ENCODE measurements at regions not wholly inside any gene's neighbourhood (a gene's known extent, or its start where the extent isn't known, plus 50 kb on each side); places are given as distances from the start of the nearest gene placed in this dataset.

- H3K27ac ChIP-seq = no peak overlapping the region
- H3K4me1 ChIP-seq = no peaks in the 10 kb centered on the region
- TF ChIP-seq POLR2A (IDR thresholded peaks at IDR 0.05) = no peak
- no peak for TF ChIP-seq POLR2AphosphoS5 (IDR thresholded peaks at IDR 0.05)
- TF ChIP-seq CTCF (IDR thresholded peaks at IDR 0.05) = no peak
- H3K36me3 ChIP-seq = no peaks in the 10 kb centered on the region
- H3K9me3 ChIP-seq = no peaks in the 10 kb centered on the region
- H3K4me3 ChIP-seq = no peak overlapping the region
- no peak for DNase-seq (ENCODE audit: low spot score in 2 of 2)
- no peaks in the 10 kb centered on the region for H3K27me3 ChIP-seq
- intact Hi-C loops (cut with DNase I; ENCODE audit: low total_unique reads) = no loop called here
These were observed 1368.2 kb downstream of the STIM2 start for GRCh38 chr4:28228561-28229491.

GRCh38 chr4:28232376-28232775, 1371.7 kb downstream of the STIM2 start:
- H3K27me3 ChIP-seq = no peaks in the 10 kb centered on the region
- H3K4me1 ChIP-seq = no peaks in the 10 kb centered on the region
- H3K4me3 ChIP-seq = no peak overlapping the region
- TF ChIP-seq POLR2AphosphoS5 (IDR thresholded peaks at IDR 0.05) (no peak), POLR2A (IDR thresholded peaks at IDR 0.05) (no peak), CTCF (IDR thresholded peaks at IDR 0.05) (no peak)
- H3K36me3 ChIP-seq = no peaks in the 10 kb centered on the region
- H3K9me3 ChIP-seq = no peaks in the 10 kb centered on the region
- intact Hi-C loops (cut with DNase I; ENCODE audit: low total_unique reads) = no loop called here
- H3K27ac ChIP-seq = no peak overlapping the region
- no peak for DNase-seq (ENCODE audit: low spot score in 2 of 2)

GRCh38 chr4:28232951-28233350, 1372.3 kb downstream of the STIM2 start:
- intact Hi-C loops (cut with DNase I; ENCODE audit: low total_unique reads) = no loop called here
- TF ChIP-seq POLR2AphosphoS5 (IDR thresholded peaks at IDR 0.05) = no peak
- TF ChIP-seq POLR2A (IDR thresholded peaks at IDR 0.05) = no peak
- TF ChIP-seq CTCF (IDR thresholded peaks at IDR 0.05) = no peak
- Histone ChIP-seq H3K36me3 (no peaks in the 10 kb centered on the region), H3K4me1 (no peaks in the 10 kb centered on the region), H3K4me3 (no peak overlapping the region), H3K27me3 (no peaks in the 10 kb centered on the region), H3K9me3 (no peaks in the 10 kb centered on the region), H3K27ac (no peak overlapping the region)
- DNase-seq (ENCODE audit: low spot score in 2 of 2) = no peak

GRCh38 chr4:28233724-28234123, 1373.1 kb downstream of the STIM2 start:
- Histone ChIP-seq H3K27me3 (no peaks in the 10 kb centered on the region), H3K36me3 (no peaks in the 10 kb centered on the region), H3K4me1 (no peaks in the 10 kb centered on the region), H3K9me3 (no peaks in the 10 kb centered on the region), H3K27ac (no peak overlapping the region), H3K4me3 (no peak overlapping the region)
- TF ChIP-seq POLR2AphosphoS5 (IDR thresholded peaks at IDR 0.05) (no peak), CTCF (IDR thresholded peaks at IDR 0.05) (no peak), POLR2A (IDR thresholded peaks at IDR 0.05) (no peak)
- intact Hi-C loops (cut with DNase I; ENCODE audit: low total_unique reads) = no loop called here
- DNase-seq (ENCODE audit: low spot score in 2 of 2) = no peak

- intact Hi-C loops (cut with DNase I; ENCODE audit: low total_unique reads) = no loop called here
- H3K4me1 ChIP-seq = no peaks in the 10 kb centered on the region
- TF ChIP-seq CTCF (IDR thresholded peaks at IDR 0.05) (no peak), POLR2AphosphoS5 (IDR thresholded peaks at IDR 0.05) (no peak), POLR2A (IDR thresholded peaks at IDR 0.05) (no peak)
- no peak for DNase-seq (ENCODE audit: low spot score in 2 of 2)
- no peaks in the 10 kb centered on the region for H3K27me3 ChIP-seq
- no peak overlapping the region for H3K27ac ChIP-seq
- no peaks in the 10 kb centered on the region for H3K9me3 ChIP-seq
- H3K36me3 ChIP-seq = no peaks in the 10 kb centered on the region
- no peak overlapping the region for H3K4me3 ChIP-seq
These were observed 1378.2 kb downstream of the STIM2 start for GRCh38 chr4:28238876-28239275.
